ENCODE measurements at regions not wholly inside any gene's neighbourhood (a gene's known extent, or its start where the extent isn't known, plus 50 kb on each side); places are given as distances from the start of the nearest gene placed in this dataset.

- no peak for TF ChIP-seq CTCF (IDR thresholded peaks at IDR 0.05; ENCODE audit: low read length)
- no peak for TF ChIP-seq EZH2 (IDR thresholded peaks at IDR 0.05; ENCODE audit: borderline replicate concordance, low read length)
Observed at GRCh38 chr6:48429021-48429420, 318.0 kb upstream of the PTCHD4 start.

All from OCI-LY1 (cell line).